A549 (cell line): ENCODE measurements at regions not wholly inside any gene's neighbourhood (a gene's known extent, or its start where the extent isn't known, plus 50 kb on each side); places are given as distances from the start of the nearest gene placed in this dataset.

Source experiments
- ATAC-seq, 2 experiments: fragments of 200-7000 bp in 1 of 2; fragments of >200 bp in 1 of 2; cut with Nextera tagmentation in 1 of 2; cut with Tn5 transposase in 1 of 2; 3 replicates each; pipeline versions ENCODE4 v1.8.0 to v1.9.1; 2018 to 2020; ENCODE audit warnings: mild to moderate bottlenecking in 1 of 2, moderate library complexity in 1 of 2
- CTCF ChIA-PET: fragments of 300-600 bp; sonication (Branson Sonifier 250); formaldehyde crosslinking; extraction: SDS; loops from one replicate; lab custom pipeline; 2021; ENCODE audit warnings: antibody characterized with exemption, inconsistent platforms; lab: Yijun Ruan, JAX
- POLR2A ChIA-PET: fragments of 350-600 bp; formaldehyde crosslinking; extraction: SDS; loops from one replicate; lab custom pipeline; 2021; ENCODE audit warnings: antibody characterized with exemption, inconsistent platforms; lab: Yijun Ruan, JAX
- DNase-seq, 2 experiments: peaks; one replicate each; pipeline versions ENCODE4 v3.0.0 to v3.0.0-alpha.2; 2011 to 2016; ENCODE audit warnings: low read depth in 1 of 2, low spot score in 1 of 2
- FAIRE-seq: peaks from 2 replicates; lab custom pipeline; 2011; peaks lifted over from hg19 to GRCh38; lab: Jason Lieb, UNC
- H3K27ac ChIP-seq, 2 experiments: fragments of >200 bp; sonication (Bioruptor Twin); formaldehyde crosslinking; 3 replicates each; pipeline ENCODE4 v1.5.1; 2016 to 2017
- H3K4me1 ChIP-seq: fragments of >200 bp; sonication (Bioruptor Twin); formaldehyde crosslinking; 3 replicates; pipeline ENCODE4 v1.6.1; 2016
- H3K4me2 ChIP-seq: fragments of >200 bp; sonication (Bioruptor Twin); formaldehyde crosslinking; 3 replicates; pipeline ENCODE4 v1.6.1; 2016
- H3K4me3 ChIP-seq: fragments of >200 bp; sonication (Bioruptor Twin); formaldehyde crosslinking; 3 replicates; pipeline ENCODE4 v1.5.1; 2016
- H3K9me3 ChIP-seq: fragments of >200 bp; sonication (Bioruptor Twin); formaldehyde crosslinking; 3 replicates; pipeline ENCODE4 v1.6.1; 2016
- BHLHE40 ChIP-seq: IDR thresholded peaks from 2 replicates; pipeline ENCODE4 v1.6.1; 2012; ENCODE audit warnings: low read depth, low read length, inconsistent platforms
- CBX8 ChIP-seq: fragments of 200-600 bp; sonication (generic); IDR thresholded peaks from 2 replicates; pipeline ENCODE4 v1.6.1; 2016
- CHD2 ChIP-seq: fragments of 150-350 bp; IDR thresholded peaks from 2 replicates; pipeline ENCODE4 v1.6.1; 2014; ENCODE audit warnings: low read length; ENCODE audit not compliant: partially characterized antibody
- CHD4 ChIP-seq: fragments of 200-600 bp; sonication (generic); IDR thresholded peaks from 2 replicates; pipeline ENCODE4 v1.6.1; 2016; ENCODE audit warnings: antibody characterized with exemption, mild to moderate bottlenecking, borderline replicate concordance
- EHMT2 ChIP-seq: fragments of 200-600 bp; sonication (generic); IDR thresholded peaks from 2 replicates; pipeline ENCODE4 v1.6.1; 2016; ENCODE audit warnings: antibody characterized with exemption, low read depth, mild to moderate bottlenecking, moderate library complexity
- EP300 ChIP-seq, 2 experiments: fragments of >200 bp; sonication (Bioruptor Twin); formaldehyde crosslinking; IDR thresholded peaks; 2 replicates in 1 of 2; 3 replicates in 1 of 2; pipeline ENCODE4 v1.6.1; 2016 to 2017
- ESRRA ChIP-seq: fragments of 150-350 bp; IDR thresholded peaks from 2 replicates; pipeline ENCODE4 v1.6.1; 2014; ENCODE audit warnings: mild to moderate bottlenecking, low read length, borderline replicate concordance
- FOSB ChIP-seq: fragments of 250-450 bp; sonication (Bioruptor Pico); IDR thresholded peaks from 2 replicates; pipeline ENCODE4 v1.5.0; 2020; ENCODE audit warnings: mild to moderate bottlenecking, moderate library complexity
- FOSL2 ChIP-seq, 2 experiments: fragments of 450-650 bp in 1 of 2; fragments of >200 bp in 1 of 2; sonication (Bioruptor Twin) in 1 of 2; formaldehyde crosslinking; IDR thresholded peaks; 2 replicates each; pipeline versions ENCODE4 v1.5.0 to v1.6.1; 2016 to 2020; ENCODE audit warnings: mild to moderate bottlenecking in 1 of 2, moderate library complexity in 1 of 2
- FOXS1 ChIP-seq: fragments of 250-450 bp; sonication (Bioruptor Pico); IDR thresholded peaks from 2 replicates; pipeline ENCODE4 v1.5.0; 2020; ENCODE audit warnings: mild to moderate bottlenecking, moderate library complexity
- GATA3 ChIP-seq: IDR thresholded peaks from 2 replicates; pipeline ENCODE4 v1.6.1; 2012; ENCODE audit warnings: borderline replicate concordance
- HDAC2 ChIP-seq: fragments of 200-600 bp; sonication (generic); IDR thresholded peaks from 2 replicates; pipeline ENCODE4 v1.6.1; 2016
- HEYL ChIP-seq: fragments of 250-450 bp; sonication (Bioruptor Pico); IDR thresholded peaks from 2 replicates; pipeline ENCODE4 v1.8.0; 2021; ENCODE audit warnings: mild to moderate bottlenecking, moderate library complexity
- HOXB13 ChIP-seq: fragments of 250-450 bp; sonication (Bioruptor Pico); IDR thresholded peaks from 2 replicates; pipeline ENCODE4 v1.5.0; 2020; ENCODE audit warnings: low read depth, mild to moderate bottlenecking, moderate library complexity
- HOXB5 ChIP-seq: fragments of 250-450 bp; sonication (Bioruptor Pico); IDR thresholded peaks from 2 replicates; pipeline ENCODE4 v1.5.0; 2020; ENCODE audit warnings: mild to moderate bottlenecking, moderate library complexity
- MYC ChIP-seq: IDR thresholded peaks from 2 replicates; pipeline ENCODE4 v1.6.1; 2012; ENCODE audit warnings: mild to moderate bottlenecking, inconsistent platforms, low read length, improper control_type of control experiment, borderline replicate concordance
- POLR2A ChIP-seq: IDR thresholded peaks from 2 replicates; pipeline ENCODE4 v1.6.1; 2012; ENCODE audit warnings: mild to moderate bottlenecking, low read length
- RFX5 ChIP-seq: fragments of 450-650 bp; IDR thresholded peaks from 2 replicates; pipeline ENCODE4 v1.7.1; 2014; ENCODE audit warnings: antibody characterized with exemption, mild to moderate bottlenecking, moderate library complexity
- RNF2 ChIP-seq: fragments of 200-600 bp; sonication (generic); IDR thresholded peaks from 2 replicates; pipeline ENCODE4 v1.6.1; 2016; ENCODE audit warnings: low read depth, mild to moderate bottlenecking, antibody characterized with exemption, moderate library complexity, borderline replicate concordance
- SREBF2 ChIP-seq: fragments of 450-650 bp; IDR thresholded peaks from 2 replicates; pipeline ENCODE4 v1.6.1; 2014; ENCODE audit warnings: mild to moderate bottlenecking, moderate library complexity
- TP53 ChIP-seq: fragments of 250-450 bp; sonication (Bioruptor Pico); IDR thresholded peaks from 2 replicates; pipeline ENCODE4 v1.5.0; 2021; ENCODE audit warnings: mild to moderate bottlenecking, moderate library complexity
- ZC3H11A ChIP-seq: fragments of 450-650 bp; IDR thresholded peaks from 2 replicates; pipeline ENCODE4 v1.6.1; 2014; ENCODE audit warnings: antibody characterized with exemption, mild to moderate bottlenecking
- ZFP36 ChIP-seq: fragments of 450-650 bp; IDR thresholded peaks from 2 replicates; pipeline ENCODE4 v1.6.1; 2014; ENCODE audit warnings: borderline replicate concordance; ENCODE audit not compliant: partially characterized antibody
- WGBS: methylation state at CpG from one replicate; pipeline ENCODE4 v1.1.6; 2017; ENCODE audit errors: missing lambda C conversion rate; 5-methylcytosine and 5-hydroxymethylcytosine counted together
- TF ChIP-seq, protein P1 (sequence below): fragments of 250-450 bp; sonication (Bioruptor Pico); IDR thresholded peaks from 2 replicates; pipeline ENCODE4 v1.5.0; 2020; ENCODE audit warnings: low read depth, mild to moderate bottlenecking, moderate library complexity
- TF ChIP-seq, protein P2 (sequence below): fragments of >200 bp; sonication (Bioruptor Twin); formaldehyde crosslinking; IDR thresholded peaks from 3 replicates; pipeline ENCODE4 v1.6.1; 2016
- TF ChIP-seq, protein P3 (sequence below): IDR thresholded peaks from 2 replicates; pipeline ENCODE4 v1.6.1; 2012; ENCODE audit warnings: low read depth, borderline replicate concordance
- TF ChIP-seq, protein P4 (sequence below): IDR thresholded peaks from 2 replicates; pipeline ENCODE4 v1.6.1; 2012
- TF ChIP-seq, protein P5 (sequence below): fragments of >200 bp; sonication (Bioruptor Twin); formaldehyde crosslinking; IDR thresholded peaks from 3 replicates; pipeline ENCODE4 v1.5.1; 2016
- TF ChIP-seq, protein P6 (sequence below): fragments of >200 bp; sonication (Bioruptor Twin); formaldehyde crosslinking; IDR thresholded peaks from 2 replicates; pipeline ENCODE4 v1.6.1; 2016
- TF ChIP-seq, protein P7 (sequence below): fragments of 250-450 bp; sonication (Bioruptor Pico); IDR thresholded peaks from 2 replicates; pipeline ENCODE4 v1.5.0; 2021; ENCODE audit warnings: mild to moderate bottlenecking, moderate library complexity, borderline replicate concordance
- TF ChIP-seq, protein P8 (sequence below): fragments of 450-650 bp; IDR thresholded peaks from 2 replicates; pipeline ENCODE4 v1.6.1; 2014; ENCODE audit warnings: antibody characterized with exemption
- TF ChIP-seq, protein P9 (sequence below): fragments of 150-350 bp; IDR thresholded peaks from 2 replicates; pipeline ENCODE4 v1.6.1; 2014; ENCODE audit warnings: low read depth, mild to moderate bottlenecking, low read length

DNA sequence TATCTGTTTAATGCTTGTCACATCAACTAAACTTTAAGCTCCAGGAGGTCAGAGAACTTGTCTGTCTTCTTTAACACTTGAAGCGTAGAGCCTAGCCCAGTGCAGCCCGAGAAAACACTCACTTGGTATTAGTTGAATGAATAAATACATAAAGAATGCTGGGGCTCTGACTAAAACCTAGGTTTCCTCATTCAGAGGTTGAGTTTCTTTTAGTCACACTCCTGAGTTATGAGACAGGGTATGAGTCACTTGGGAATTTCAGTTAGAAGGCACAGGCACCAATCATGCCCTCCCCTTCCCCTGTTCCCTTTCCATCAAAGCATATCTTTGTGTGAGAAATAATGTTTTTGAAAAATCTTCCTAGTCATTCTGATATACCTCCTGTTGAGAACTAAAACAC lies 589.8 kb upstream of the DPPA4 start:
- POLR2A ChIA-PET, result no interaction called here
- ATAC-seq, result peak; percentile 99
- Histone ChIP-seq H3K4me3 (no peak overlapping the region), H3K4me1 (peaks cover 52% of the 10 kb centered on the region), H3K9me3 (no peaks in the 10 kb centered on the region), H3K27ac (peak overlapping the region; percentile 76 to 91), H3K4me2 (peak overlapping the region; percentile 56)
- peak; percentile 78 to 92 for DNase-seq
- WGBS, result 0% methylated on average over 2 of the region's 2 CpGs
- CTCF ChIA-PET, result no interaction called here
- peak; percentile 98 for FAIRE-seq
- TF ChIP-seq HEYL (CRISPR knock-in tag) (no peak), RNF2 (no peak), FOXS1 (CRISPR knock-in tag) (no peak), TP53 (no peak), SREBF2 (no peak), CHD2 (no peak), RFX5 (no peak), GATA3 (peak; percentile 83; the same call in 1 of the 2 replicates), CHD4 (no peak), CBX8 (no peak), EHMT2 (no peak), ESRRA (no peak), MYC (no peak), EP300 (IDR thresholded peaks at IDR 0.05) (peak; percentile 59 to 75; a peak in 3 of 5 replicates), BHLHE40 (no peak), FOSL2 (IDR thresholded peaks at IDR 0.05) (peak; percentile 97), FOSL2 (CRISPR knock-in tag; IDR thresholded peaks at IDR 0.05) (peak; percentile 98), HOXB5 (no peak), FOSB (CRISPR knock-in tag) (no peak), POLR2A (no peak), ZFP36 (no peak), HDAC2 (no peak), HOXB13 (CRISPR knock-in tag) (no peak), ZC3H11A (no peak)
- TF ChIP-seq, protein P1, sequence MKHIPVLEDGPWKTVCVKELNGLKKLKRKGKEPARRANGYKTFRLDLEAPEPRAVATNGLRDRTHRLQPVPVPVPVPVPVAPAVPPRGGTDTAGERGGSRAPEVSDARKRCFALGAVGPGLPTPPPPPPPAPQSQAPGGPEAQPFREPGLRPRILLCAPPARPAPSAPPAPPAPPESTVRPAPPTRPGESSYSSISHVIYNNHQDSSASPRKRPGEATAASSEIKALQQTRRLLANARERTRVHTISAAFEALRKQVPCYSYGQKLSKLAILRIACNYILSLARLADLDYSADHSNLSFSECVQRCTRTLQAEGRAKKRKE (CRISPR knock-in tag), result no peak
- TF ChIP-seq, protein P2, sequence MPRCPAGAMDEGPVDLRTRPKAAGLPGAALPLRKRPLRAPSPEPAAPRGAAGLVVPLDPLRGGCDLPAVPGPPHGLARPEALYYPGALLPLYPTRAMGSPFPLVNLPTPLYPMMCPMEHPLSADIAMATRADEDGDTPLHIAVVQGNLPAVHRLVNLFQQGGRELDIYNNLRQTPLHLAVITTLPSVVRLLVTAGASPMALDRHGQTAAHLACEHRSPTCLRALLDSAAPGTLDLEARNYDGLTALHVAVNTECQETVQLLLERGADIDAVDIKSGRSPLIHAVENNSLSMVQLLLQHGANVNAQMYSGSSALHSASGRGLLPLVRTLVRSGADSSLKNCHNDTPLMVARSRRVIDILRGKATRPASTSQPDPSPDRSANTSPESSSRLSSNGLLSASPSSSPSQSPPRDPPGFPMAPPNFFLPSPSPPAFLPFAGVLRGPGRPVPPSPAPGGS, result peak; percentile 38; the same call in 1 of the 3 replicates
- TF ChIP-seq, protein P3, sequence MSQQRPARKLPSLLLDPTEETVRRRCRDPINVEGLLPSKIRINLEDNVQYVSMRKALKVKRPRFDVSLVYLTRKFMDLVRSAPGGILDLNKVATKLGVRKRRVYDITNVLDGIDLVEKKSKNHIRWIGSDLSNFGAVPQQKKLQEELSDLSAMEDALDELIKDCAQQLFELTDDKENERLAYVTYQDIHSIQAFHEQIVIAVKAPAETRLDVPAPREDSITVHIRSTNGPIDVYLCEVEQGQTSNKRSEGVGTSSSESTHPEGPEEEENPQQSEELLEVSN, result no peak
- TF ChIP-seq, protein P4, sequence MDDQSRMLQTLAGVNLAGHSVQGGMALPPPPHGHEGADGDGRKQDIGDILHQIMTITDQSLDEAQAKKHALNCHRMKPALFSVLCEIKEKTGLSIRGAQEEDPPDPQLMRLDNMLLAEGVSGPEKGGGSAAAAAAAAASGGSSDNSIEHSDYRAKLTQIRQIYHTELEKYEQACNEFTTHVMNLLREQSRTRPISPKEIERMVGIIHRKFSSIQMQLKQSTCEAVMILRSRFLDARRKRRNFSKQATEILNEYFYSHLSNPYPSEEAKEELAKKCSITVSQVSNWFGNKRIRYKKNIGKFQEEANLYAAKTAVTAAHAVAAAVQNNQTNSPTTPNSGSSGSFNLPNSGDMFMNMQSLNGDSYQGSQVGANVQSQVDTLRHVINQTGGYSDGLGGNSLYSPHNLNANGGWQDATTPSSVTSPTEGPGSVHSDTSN, result 0 out of 2 replicates have a peak, but pooled peaks have one; percentile 42
- TF ChIP-seq, protein P5, sequence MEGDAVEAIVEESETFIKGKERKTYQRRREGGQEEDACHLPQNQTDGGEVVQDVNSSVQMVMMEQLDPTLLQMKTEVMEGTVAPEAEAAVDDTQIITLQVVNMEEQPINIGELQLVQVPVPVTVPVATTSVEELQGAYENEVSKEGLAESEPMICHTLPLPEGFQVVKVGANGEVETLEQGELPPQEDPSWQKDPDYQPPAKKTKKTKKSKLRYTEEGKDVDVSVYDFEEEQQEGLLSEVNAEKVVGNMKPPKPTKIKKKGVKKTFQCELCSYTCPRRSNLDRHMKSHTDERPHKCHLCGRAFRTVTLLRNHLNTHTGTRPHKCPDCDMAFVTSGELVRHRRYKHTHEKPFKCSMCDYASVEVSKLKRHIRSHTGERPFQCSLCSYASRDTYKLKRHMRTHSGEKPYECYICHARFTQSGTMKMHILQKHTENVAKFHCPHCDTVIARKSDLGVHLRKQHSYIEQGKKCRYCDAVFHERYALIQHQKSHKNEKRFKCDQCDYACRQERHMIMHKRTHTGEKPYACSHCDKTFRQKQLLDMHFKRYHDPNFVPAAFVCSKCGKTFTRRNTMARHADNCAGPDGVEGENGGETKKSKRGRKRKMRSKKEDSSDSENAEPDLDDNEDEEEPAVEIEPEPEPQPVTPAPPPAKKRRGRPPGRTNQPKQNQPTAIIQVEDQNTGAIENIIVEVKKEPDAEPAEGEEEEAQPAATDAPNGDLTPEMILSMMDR, result no peak
- TF ChIP-seq, protein P6, sequence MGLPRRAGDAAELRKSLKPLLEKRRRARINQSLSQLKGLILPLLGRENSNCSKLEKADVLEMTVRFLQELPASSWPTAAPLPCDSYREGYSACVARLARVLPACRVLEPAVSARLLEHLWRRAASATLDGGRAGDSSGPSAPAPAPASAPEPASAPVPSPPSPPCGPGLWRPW, result no peak
- TF ChIP-seq, protein P7, sequence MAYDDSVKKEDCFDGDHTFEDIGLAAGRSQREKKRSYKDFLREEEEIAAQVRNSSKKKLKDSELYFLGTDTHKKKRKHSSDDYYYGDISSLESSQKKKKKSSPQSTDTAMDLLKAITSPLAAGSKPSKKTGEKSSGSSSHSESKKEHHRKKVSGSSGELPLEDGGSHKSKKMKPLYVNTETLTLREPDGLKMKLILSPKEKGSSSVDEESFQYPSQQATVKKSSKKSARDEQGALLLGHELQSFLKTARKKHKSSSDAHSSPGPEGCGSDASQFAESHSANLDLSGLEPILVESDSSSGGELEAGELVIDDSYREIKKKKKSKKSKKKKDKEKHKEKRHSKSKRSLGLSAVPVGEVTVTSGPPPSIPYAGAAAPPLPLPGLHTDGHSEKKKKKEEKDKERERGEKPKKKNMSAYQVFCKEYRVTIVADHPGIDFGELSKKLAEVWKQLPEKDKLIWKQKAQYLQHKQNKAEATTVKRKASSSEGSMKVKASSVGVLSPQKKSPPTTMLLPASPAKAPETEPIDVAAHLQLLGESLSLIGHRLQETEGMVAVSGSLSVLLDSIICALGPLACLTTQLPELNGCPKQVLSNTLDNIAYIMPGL (CRISPR knock-in tag), result no peak
- TF ChIP-seq, protein P8, sequence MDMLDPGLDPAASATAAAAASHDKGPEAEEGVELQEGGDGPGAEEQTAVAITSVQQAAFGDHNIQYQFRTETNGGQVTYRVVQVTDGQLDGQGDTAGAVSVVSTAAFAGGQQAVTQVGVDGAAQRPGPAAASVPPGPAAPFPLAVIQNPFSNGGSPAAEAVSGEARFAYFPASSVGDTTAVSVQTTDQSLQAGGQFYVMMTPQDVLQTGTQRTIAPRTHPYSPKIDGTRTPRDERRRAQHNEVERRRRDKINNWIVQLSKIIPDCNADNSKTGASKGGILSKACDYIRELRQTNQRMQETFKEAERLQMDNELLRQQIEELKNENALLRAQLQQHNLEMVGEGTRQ, result no peak
- TF ChIP-seq, protein P9, sequence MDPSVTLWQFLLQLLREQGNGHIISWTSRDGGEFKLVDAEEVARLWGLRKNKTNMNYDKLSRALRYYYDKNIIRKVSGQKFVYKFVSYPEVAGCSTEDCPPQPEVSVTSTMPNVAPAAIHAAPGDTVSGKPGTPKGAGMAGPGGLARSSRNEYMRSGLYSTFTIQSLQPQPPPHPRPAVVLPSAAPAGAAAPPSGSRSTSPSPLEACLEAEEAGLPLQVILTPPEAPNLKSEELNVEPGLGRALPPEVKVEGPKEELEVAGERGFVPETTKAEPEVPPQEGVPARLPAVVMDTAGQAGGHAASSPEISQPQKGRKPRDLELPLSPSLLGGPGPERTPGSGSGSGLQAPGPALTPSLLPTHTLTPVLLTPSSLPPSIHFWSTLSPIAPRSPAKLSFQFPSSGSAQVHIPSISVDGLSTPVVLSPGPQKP, result no peak
